ENCODE measurements at regions not wholly inside any gene's neighbourhood (a gene's known extent, or its start where the extent isn't known, plus 50 kb on each side); places are given as distances from the start of the nearest gene placed in this dataset.

- no peak for FAIRE-seq
- no peak for DNase-seq (ENCODE audit: insufficient read length, low spot score)
- no peak for TF ChIP-seq POLR2AphosphoS5 (IDR thresholded peaks at IDR 0.05; ENCODE audit: low read depth, low read length)
- TF ChIP-seq TAF1 (IDR thresholded peaks at IDR 0.05; ENCODE audit: low read depth, low read length) = no peak
- no peak for TF ChIP-seq SPI1 (IDR thresholded peaks at IDR 0.05; ENCODE audit: low read depth, low read length)
- TF ChIP-seq POU2F2 (IDR thresholded peaks at IDR 0.05; ENCODE audit: low read depth, low read length) = no peak
- TF ChIP-seq PAX5 (IDR thresholded peaks at IDR 0.05; ENCODE audit: insufficient read depth, low read length, severe bottlenecking) = no peak
- no peak for TF ChIP-seq POLR2A (IDR thresholded peaks at IDR 0.05; ENCODE audit: low read depth, low read length)
These were observed 83.8 kb downstream of the RHOU start for GRCh38 chr1:228818928-228819630.

GRCh38 chr1:228821252-228821651 is 86.0 kb downstream of the RHOU start:
- DNase-seq (ENCODE audit: insufficient read length, low spot score) (no peak), FAIRE-seq (no peak)
- TF ChIP-seq PAX5 (IDR thresholded peaks at IDR 0.05; ENCODE audit: insufficient read depth, low read length, severe bottlenecking) (no peak), SPI1 (IDR thresholded peaks at IDR 0.05; ENCODE audit: low read depth, low read length) (no peak), POLR2AphosphoS5 (IDR thresholded peaks at IDR 0.05; ENCODE audit: low read depth, low read length) (no peak), TAF1 (IDR thresholded peaks at IDR 0.05; ENCODE audit: low read depth, low read length) (no peak), POLR2A (IDR thresholded peaks at IDR 0.05; ENCODE audit: low read depth, low read length) (no peak), POU2F2 (IDR thresholded peaks at IDR 0.05; ENCODE audit: low read depth, low read length) (no peak)

- no peak for DNase-seq (ENCODE audit: insufficient read length, low spot score)
- TF ChIP-seq PAX5 (IDR thresholded peaks at IDR 0.05; ENCODE audit: insufficient read depth, low read length, severe bottlenecking) = no peak
- no peak for TF ChIP-seq POLR2AphosphoS5 (IDR thresholded peaks at IDR 0.05; ENCODE audit: low read depth, low read length)
- TF ChIP-seq TAF1 (IDR thresholded peaks at IDR 0.05; ENCODE audit: low read depth, low read length) = no peak
- no peak for TF ChIP-seq POU2F2 (IDR thresholded peaks at IDR 0.05; ENCODE audit: low read depth, low read length)
- no peak for TF ChIP-seq SPI1 (IDR thresholded peaks at IDR 0.05; ENCODE audit: low read depth, low read length)
- no peak for TF ChIP-seq POLR2A (IDR thresholded peaks at IDR 0.05; ENCODE audit: low read depth, low read length)
- no peak for FAIRE-seq
These were observed 87.9 kb downstream of the RHOU start for GRCh38 chr1:228823200-228823599.

- DNase-seq (ENCODE audit: insufficient read length, low spot score) = no peak
- TF ChIP-seq PAX5 (IDR thresholded peaks at IDR 0.05; ENCODE audit: insufficient read depth, low read length, severe bottlenecking) (no peak), SPI1 (IDR thresholded peaks at IDR 0.05; ENCODE audit: low read depth, low read length) (no peak), POLR2AphosphoS5 (IDR thresholded peaks at IDR 0.05; ENCODE audit: low read depth, low read length) (no peak), TAF1 (IDR thresholded peaks at IDR 0.05; ENCODE audit: low read depth, low read length) (no peak), POU2F2 (IDR thresholded peaks at IDR 0.05; ENCODE audit: low read depth, low read length) (no peak), POLR2A (IDR thresholded peaks at IDR 0.05; ENCODE audit: low read depth, low read length) (no peak)
- FAIRE-seq = no peak
These were observed 89.1 kb downstream of the RHOU start for GRCh38 chr1:228824366-228824765.

GRCh38 chr1:228825041-228825440 is 89.8 kb downstream of the RHOU start:
- FAIRE-seq (no peak), DNase-seq (ENCODE audit: insufficient read length, low spot score) (no peak)
- TF ChIP-seq TAF1 (IDR thresholded peaks at IDR 0.05; ENCODE audit: low read depth, low read length) = no peak
- TF ChIP-seq PAX5 (IDR thresholded peaks at IDR 0.05; ENCODE audit: insufficient read depth, low read length, severe bottlenecking) = no peak
- TF ChIP-seq SPI1 (IDR thresholded peaks at IDR 0.05; ENCODE audit: low read depth, low read length) = no peak
- TF ChIP-seq POLR2AphosphoS5 (IDR thresholded peaks at IDR 0.05; ENCODE audit: low read depth, low read length) = no peak
- no peak for TF ChIP-seq POU2F2 (IDR thresholded peaks at IDR 0.05; ENCODE audit: low read depth, low read length)
- no peak for TF ChIP-seq POLR2A (IDR thresholded peaks at IDR 0.05; ENCODE audit: low read depth, low read length)

- no peak for TF ChIP-seq PAX5 (IDR thresholded peaks at IDR 0.05; ENCODE audit: insufficient read depth, low read length, severe bottlenecking)
- DNase-seq (ENCODE audit: insufficient read length, low spot score) (no peak), FAIRE-seq (no peak)
These were observed 90.7 kb downstream of the RHOU start for GRCh38 chr1:228825840-228826484.

GRCh38 chr1:228827019-228827418 is 91.7 kb downstream of the RHOU start:
- no peak for DNase-seq (ENCODE audit: insufficient read length, low spot score)
- no peak for FAIRE-seq
- TF ChIP-seq POLR2AphosphoS5 (IDR thresholded peaks at IDR 0.05; ENCODE audit: low read depth, low read length) (no peak), PAX5 (IDR thresholded peaks at IDR 0.05; ENCODE audit: insufficient read depth, low read length, severe bottlenecking) (no peak)

- FAIRE-seq (no peak), DNase-seq (ENCODE audit: insufficient read length, low spot score) (no peak)
- TF ChIP-seq TAF1 (IDR thresholded peaks at IDR 0.05; ENCODE audit: low read depth, low read length) = no peak
- TF ChIP-seq POU2F2 (IDR thresholded peaks at IDR 0.05; ENCODE audit: low read depth, low read length) = no peak
- no peak for TF ChIP-seq POLR2A (IDR thresholded peaks at IDR 0.05; ENCODE audit: low read depth, low read length)
- no peak for TF ChIP-seq SPI1 (IDR thresholded peaks at IDR 0.05; ENCODE audit: low read depth, low read length)
- no peak for TF ChIP-seq PAX5 (IDR thresholded peaks at IDR 0.05; ENCODE audit: insufficient read depth, low read length, severe bottlenecking)
- TF ChIP-seq POLR2AphosphoS5 (IDR thresholded peaks at IDR 0.05; ENCODE audit: low read depth, low read length) = no peak
These were observed 92.9 kb downstream of the RHOU start for GRCh38 chr1:228828151-228828550.

GRCh38 chr1:228830185-228830953 is 95.1 kb downstream of the RHOU start:
- DNase-seq (ENCODE audit: insufficient read length, low spot score) (no peak), FAIRE-seq (no peak)
- TF ChIP-seq POU2F2 (IDR thresholded peaks at IDR 0.05; ENCODE audit: low read depth, low read length) = no peak
- no peak for TF ChIP-seq PAX5 (IDR thresholded peaks at IDR 0.05; ENCODE audit: insufficient read depth, low read length, severe bottlenecking)
- no peak for TF ChIP-seq POLR2AphosphoS5 (IDR thresholded peaks at IDR 0.05; ENCODE audit: low read depth, low read length)
- TF ChIP-seq TAF1 (IDR thresholded peaks at IDR 0.05; ENCODE audit: low read depth, low read length) = no peak
- TF ChIP-seq SPI1 (IDR thresholded peaks at IDR 0.05; ENCODE audit: low read depth, low read length) = no peak
- TF ChIP-seq POLR2A (IDR thresholded peaks at IDR 0.05; ENCODE audit: low read depth, low read length) = no peak

All from GM12891 (cell line).